Coronary artery (tissue), 2 donors: ENCODE measurements at regions not wholly inside any gene's neighbourhood (a gene's known extent, or its start where the extent isn't known, plus 50 kb on each side); places are given as distances from the start of the nearest gene placed in this dataset.
"Not testable (repeated sequence)": the region's sequence is repeated elsewhere in the genome, so short reads cannot be mapped to it uniquely, and the experiment has no call there.

Experiments used
- DNase-seq: peaks from one replicate; pipeline ENCODE4 v3.0.0-alpha.2; 2017; ENCODE audit warnings: low spot score
- H3K27ac ChIP-seq, 2 donors: fragments of 200-600 bp; sonication (generic); one replicate each; pipeline ENCODE4 v1.5.1; 2016 to 2019
- H3K4me3 ChIP-seq: fragments of 200-600 bp; sonication (generic); 2 replicates; pipeline ENCODE4 v1.5.1; 2016; ENCODE audit warnings: mild to moderate bottlenecking, moderate library complexity
- TF ChIP-seq, protein P1 (sequence below): fragments of 200-600 bp; sonication (generic); IDR thresholded peaks from one replicate; pipeline ENCODE4 v1.5.1; 2019; ENCODE audit warnings: antibody characterized with exemption

DNA sequence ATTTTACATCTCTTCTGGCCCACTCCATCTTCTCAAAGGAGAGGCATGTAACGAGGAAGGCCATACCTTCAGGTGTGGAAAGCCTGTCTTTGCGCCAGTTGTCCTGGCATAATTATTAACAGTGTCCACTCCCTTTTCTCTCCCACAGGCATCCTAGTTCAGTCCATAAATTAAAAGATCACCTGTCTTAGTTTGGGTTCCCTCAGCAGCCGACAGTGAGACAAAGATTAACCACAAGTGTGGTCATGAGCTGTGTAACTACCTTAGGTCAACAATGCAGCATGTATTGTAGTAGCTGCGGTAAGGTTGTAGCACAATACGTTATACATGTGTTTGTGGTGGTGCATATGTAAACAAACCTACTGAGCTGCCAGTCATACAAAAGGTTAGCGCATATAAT is 103.3 kb upstream of the GALNT15 start:
- DNase-seq = no peak
- no peak overlapping the region for H3K27ac ChIP-seq
- H3K4me3 ChIP-seq = no peak overlapping the region
- TF ChIP-seq, protein P1, sequence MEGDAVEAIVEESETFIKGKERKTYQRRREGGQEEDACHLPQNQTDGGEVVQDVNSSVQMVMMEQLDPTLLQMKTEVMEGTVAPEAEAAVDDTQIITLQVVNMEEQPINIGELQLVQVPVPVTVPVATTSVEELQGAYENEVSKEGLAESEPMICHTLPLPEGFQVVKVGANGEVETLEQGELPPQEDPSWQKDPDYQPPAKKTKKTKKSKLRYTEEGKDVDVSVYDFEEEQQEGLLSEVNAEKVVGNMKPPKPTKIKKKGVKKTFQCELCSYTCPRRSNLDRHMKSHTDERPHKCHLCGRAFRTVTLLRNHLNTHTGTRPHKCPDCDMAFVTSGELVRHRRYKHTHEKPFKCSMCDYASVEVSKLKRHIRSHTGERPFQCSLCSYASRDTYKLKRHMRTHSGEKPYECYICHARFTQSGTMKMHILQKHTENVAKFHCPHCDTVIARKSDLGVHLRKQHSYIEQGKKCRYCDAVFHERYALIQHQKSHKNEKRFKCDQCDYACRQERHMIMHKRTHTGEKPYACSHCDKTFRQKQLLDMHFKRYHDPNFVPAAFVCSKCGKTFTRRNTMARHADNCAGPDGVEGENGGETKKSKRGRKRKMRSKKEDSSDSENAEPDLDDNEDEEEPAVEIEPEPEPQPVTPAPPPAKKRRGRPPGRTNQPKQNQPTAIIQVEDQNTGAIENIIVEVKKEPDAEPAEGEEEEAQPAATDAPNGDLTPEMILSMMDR = no peak

DNA sequence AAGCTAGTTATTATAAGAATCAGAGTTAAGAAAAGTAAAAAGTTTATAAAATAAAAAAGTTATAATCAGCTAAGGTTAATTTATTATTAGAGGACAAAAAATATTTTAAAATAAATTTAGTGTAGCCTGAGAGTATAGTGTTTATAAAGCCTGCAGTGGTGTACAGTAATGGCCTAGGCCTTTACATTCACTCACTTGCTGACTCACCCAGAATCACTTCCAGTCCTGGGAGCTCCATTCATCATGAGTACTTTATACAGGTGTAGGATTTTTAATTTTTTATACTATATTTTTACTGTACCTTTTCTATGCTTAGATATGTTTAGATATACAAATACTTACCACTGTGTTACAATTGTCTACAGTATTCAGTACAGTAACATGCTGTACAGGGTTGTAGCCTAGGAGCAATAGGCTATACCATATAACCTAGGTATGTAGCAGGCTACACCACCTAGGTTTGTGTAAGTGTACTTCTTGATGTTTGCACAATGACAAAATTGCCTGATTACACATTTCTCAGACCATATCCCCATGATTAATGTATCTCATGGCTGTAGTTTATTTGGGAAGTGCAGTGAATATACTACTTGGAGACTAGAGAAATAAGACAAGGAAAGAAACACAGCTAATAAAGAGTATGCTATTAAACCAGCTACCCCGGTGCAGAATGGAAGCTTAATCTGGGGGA is 101.9 kb upstream of the GALNT15 start:
- Histone ChIP-seq H3K27ac (no peak overlapping the region), H3K4me3 (no peak overlapping the region)
- no peak for DNase-seq
- TF ChIP-seq, protein P1 = no peak

DNA sequence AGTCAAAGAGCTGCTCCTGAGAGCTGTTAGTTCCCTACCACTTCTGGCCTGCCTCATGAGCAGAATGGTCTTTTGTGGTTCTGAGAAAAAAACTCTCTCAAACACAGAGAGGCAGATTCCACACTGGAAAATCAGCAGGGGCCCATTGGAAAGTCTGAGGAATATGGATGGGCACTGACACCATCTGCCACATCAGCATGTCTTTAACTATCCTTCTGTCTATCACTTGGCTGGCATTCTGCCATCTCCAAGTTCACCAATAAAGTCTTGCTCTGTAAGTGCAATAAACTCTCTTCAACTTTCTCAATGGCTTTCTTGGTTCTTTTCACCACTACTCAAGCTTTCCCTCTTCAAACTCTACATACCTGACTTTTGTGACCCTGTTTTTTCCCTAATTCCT is 101.3 kb upstream of the GALNT15 start:
- TF ChIP-seq, protein P1 = no peak
- H3K27ac ChIP-seq = no peak overlapping the region
- DNase-seq = no peak
- no peak overlapping the region for H3K4me3 ChIP-seq

DNA sequence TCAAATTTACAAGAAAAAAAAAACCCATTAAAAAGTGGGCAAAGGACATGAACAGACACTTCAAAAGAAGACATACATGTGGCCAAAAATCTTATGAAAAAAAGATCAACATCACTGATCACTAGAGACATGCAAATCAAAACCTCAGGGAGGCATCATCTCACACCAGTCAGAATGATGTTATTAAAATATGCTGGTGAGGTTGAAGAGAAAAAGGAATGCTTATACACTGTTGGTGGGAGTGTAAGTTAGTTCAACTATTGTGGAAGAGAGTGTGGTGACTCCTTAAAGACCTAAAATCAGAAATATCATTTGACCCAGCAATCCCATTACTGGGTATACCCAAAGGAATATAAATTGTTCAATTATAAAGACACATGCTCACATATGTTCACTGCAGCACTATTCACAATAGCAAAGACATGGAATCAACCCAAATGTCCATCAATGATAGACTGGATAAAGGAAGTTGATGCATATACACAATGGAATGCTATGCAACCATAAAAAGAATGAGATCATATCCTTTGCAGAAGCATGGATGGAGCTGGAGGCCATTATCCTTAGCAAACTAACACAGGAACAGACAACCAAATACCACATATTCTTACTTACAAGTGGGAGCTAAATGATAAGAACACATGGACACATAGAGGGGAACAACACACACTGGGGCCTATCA is 100.3 kb upstream of the GALNT15 start:
- H3K27ac ChIP-seq, DNase-seq, H3K4me3 ChIP-seq: not testable (repeated sequence)

DNA sequence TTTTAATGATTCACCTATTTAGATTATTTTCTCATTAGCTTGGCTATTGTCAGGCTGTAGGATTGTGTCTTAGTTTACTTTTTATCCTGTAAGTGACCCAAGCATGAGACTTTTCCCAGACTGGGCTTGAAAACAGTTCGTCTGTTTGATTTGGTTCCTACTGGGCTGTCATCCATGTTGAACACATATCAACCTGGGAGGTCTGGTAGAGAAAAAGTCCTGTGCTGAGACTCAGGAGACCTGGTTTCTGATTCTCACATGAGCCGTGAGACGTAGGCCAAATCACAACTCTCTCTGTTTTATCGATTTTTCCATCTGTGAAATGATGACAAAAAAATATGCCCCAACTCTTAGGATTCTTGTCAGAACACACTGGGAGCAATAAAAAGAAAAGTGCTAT is 98.8 kb upstream of the GALNT15 start:
- DNase-seq = no peak
- TF ChIP-seq, protein P1 = no peak
- H3K4me3 ChIP-seq = no peak overlapping the region
- no peak overlapping the region for H3K27ac ChIP-seq

DNA sequence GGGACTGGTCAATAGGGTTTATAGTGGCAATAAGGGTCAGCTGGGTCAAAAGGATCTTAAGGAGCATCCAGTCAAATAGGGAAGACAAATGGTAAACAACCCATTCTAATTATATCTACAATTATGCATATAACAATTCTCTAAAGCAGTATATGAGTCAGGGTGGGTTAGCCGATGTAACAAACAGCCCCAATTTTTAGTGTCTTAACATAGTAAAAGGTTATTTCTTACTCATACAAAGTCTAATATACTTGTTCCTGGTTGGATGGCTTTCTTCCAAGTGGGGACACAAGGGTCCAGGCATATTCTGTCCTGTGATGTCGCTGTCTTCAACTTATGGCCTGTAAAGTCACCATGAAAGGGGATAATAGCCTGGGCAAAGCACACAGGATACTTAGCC is 97.9 kb upstream of the GALNT15 start:
- TF ChIP-seq, protein P1 = no peak
- H3K27ac ChIP-seq = no peak overlapping the region

DNA sequence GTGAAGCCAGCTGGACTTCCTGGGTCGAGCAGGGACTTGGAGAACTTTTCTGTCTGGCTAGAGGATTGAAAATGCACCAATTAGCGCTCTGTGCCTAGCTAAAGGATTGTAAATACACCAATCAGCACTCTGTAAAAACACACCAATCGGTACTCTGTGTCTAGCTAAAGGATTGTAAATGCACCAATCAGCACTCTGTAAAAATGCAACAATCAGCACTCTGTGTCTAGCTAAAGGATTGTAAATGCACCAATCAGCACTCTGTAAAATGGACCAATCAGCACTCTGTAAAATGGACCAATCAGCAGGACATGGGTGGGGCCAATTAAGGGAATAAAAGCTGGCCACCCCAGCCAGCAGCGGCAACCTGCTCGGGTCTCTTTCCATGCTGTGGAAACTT is 97.3 kb upstream of the GALNT15 start:
- DNase-seq, H3K4me3 ChIP-seq: not testable (repeated sequence)

More for the DNA sequence above, 97.9 kb upstream of the GALNT15 start:
- DNase-seq = no peak
- no peak overlapping the region for H3K4me3 ChIP-seq

DNA sequence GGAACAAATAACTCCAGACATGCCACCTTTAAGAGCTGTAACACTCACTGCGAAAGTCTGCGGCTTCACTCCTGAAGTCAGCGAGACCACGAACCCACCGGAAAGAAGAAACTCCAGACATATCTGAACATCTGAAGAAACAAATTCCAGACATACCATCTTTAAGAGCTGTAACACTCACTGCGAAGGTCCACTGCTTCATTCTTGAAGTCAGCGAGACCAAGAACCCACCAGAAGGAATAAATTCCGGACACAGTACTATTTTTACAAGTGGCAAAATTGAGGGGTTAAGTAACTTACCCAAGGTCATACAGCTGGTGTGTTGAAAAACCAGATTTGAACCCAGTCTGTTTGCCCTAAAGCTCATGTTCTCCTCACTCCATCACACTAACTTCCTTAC is 96.8 kb upstream of the GALNT15 start:
- not testable (repeated sequence) for H3K27ac ChIP-seq, H3K4me3 ChIP-seq, DNase-seq

More for the DNA sequence above, 97.3 kb upstream of the GALNT15 start:
- H3K27ac ChIP-seq = not testable (repeated sequence)
